Fibroblast of upper back skin (primary cell): ENCODE measurements at regions not wholly inside any gene's neighbourhood (a gene's known extent, or its start where the extent isn't known, plus 50 kb on each side); places are given as distances from the start of the nearest gene placed in this dataset.

ENCODE experiments used
- DNase-seq: peaks from one replicate; pipeline ENCODE4 v3.0.0-alpha.2; 2013

DNA sequence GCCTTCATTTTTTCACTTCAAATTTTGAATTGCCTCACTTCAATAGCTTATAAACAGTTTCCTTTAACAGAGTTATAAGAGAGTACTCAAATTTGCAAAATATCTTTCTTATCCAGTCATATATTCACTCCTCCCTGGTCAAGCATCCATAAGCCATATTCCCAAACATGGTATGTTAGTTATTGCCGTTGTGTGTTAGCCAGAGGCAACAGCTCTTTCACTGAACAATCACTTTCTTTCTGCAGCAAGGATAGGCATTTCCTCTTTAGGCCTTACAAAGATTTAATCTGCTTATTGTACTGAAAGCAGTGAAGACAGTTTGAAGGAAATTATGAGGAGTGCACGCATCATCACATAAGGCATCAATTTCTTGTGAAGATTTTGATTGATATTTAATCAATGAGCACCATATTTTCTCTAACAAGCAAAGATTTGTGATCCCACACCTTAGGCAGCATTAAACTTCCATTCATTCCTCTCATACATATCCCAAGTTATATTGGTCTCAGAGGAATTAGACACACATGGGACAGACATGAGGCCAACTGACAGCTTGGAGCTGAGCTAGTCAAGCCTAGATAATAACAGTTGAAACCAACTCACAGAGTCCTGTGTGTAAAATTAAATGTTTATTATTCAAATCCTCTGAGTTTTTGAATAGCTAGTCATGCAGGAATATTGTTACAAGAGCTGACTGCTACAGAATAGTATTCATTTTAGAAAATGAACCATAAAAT, 80.0 kb upstream of the EPHA6 start:
- no peak for DNase-seq

- no peak for DNase-seq
Observed at GRCh38 chr3:96748139-96748538, 66.3 kb upstream of the EPHA6 start.

GRCh38 chr3:96750094-96750767, 64.2 kb upstream of the EPHA6 start:
- no peak for DNase-seq

- DNase-seq, result no peak
Observed at GRCh38 chr3:96753124-96753523, 61.3 kb upstream of the EPHA6 start.

GRCh38 chr3:96754128-96754527, 60.3 kb upstream of the EPHA6 start:
- no peak for DNase-seq

- no peak for DNase-seq
Observed at GRCh38 chr3:96755519-96755918, 58.9 kb upstream of the EPHA6 start.

GRCh38 chr3:96756516-96756915, 57.9 kb upstream of the EPHA6 start:
- DNase-seq, result no peak

DNA sequence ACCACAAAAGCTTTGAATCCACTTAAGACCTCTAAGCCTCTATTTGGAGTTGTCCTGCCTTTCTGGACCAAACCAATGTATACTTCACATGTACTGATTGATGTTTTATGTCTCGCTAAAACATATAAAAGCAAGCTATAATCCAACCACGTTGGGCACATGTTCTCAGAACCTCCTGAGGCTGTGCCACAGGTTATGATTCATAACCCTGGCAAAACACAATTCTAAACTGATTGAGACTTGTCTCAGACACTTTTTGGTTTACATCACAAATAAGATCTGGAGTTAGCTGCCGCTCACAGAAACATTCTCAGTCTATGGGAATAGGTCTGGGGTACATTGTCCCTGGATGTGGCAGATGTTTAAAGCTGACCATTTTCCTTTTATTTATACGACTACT, 53.4 kb upstream of the EPHA6 start:
- no peak for DNase-seq
